ENCODE measurements at regions not wholly inside any gene's neighbourhood (a gene's known extent, or its start where the extent isn't known, plus 50 kb on each side); places are given as distances from the start of the nearest gene placed in this dataset.

DNA sequence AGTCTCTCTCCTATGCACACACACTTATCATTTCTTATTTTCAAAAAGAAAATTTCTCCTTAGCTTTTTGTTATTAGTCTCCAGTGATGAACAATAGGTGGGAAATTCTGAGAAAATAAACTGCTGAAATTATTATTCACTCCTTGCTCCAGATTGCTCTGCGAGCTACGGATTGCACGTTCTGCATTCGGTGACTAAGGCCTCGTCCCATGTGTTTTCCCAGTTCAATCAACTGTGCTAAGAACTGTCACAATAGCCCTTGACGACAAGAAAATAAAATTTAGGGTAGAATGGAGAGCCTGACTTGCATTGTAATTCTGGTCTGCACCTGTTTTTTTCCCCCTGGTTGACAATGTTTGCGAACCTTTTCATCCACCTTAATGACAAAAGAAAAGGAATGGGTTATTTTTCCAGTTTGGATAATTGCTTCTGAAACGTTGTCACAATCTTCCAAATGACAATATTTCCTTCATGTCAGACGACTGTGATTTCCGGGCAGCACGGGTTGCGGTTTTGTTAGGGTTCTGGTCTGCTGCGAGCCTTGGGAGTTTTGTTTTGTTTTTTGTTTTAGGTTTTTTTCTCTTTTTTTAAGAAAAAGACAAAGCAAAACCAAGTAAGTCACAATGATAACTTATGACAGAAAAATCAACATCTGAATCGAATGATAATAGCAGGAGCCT lies 124.5 kb upstream of the NOCT start:
- no peak for ATAC-seq

DNA sequence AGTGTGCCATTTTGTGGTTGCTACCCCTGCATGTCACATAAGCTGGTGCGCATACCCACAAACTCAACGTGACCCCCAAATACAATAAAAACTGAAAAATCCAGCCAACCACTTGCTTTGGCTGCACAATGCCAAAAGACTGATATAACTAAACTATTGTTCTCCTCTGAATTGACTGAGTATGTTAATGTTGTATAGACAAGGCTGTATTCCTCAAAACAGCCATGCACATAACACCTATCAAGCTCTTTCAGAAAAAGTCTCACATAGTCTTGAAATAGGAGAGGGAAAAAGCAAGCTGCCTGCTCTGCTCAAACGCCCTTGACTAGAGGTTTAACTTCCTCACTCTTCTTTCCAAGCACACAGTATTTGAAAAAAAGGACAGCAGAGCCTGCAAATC lies 126.4 kb upstream of the NOCT start:
- TF ChIP-seq CSDC2 (CRISPR knock-in tag; IDR thresholded peaks at IDR 0.05), result no peak
- TF ChIP-seq TCF4 (CRISPR knock-in tag; IDR thresholded peaks at IDR 0.05; ENCODE audit: borderline replicate concordance), result no peak
- no peak for TF ChIP-seq ESRRG (CRISPR knock-in tag; IDR thresholded peaks at IDR 0.05)
- no peak for TF ChIP-seq RARB (CRISPR knock-in tag; IDR thresholded peaks at IDR 0.05)
- no peak for TF ChIP-seq ZFP3 (CRISPR knock-in tag; IDR thresholded peaks at IDR 0.05)
- TF ChIP-seq TOX (CRISPR knock-in tag; IDR thresholded peaks at IDR 0.05; ENCODE audit: borderline replicate concordance), result no peak
- TF ChIP-seq, protein P1, sequence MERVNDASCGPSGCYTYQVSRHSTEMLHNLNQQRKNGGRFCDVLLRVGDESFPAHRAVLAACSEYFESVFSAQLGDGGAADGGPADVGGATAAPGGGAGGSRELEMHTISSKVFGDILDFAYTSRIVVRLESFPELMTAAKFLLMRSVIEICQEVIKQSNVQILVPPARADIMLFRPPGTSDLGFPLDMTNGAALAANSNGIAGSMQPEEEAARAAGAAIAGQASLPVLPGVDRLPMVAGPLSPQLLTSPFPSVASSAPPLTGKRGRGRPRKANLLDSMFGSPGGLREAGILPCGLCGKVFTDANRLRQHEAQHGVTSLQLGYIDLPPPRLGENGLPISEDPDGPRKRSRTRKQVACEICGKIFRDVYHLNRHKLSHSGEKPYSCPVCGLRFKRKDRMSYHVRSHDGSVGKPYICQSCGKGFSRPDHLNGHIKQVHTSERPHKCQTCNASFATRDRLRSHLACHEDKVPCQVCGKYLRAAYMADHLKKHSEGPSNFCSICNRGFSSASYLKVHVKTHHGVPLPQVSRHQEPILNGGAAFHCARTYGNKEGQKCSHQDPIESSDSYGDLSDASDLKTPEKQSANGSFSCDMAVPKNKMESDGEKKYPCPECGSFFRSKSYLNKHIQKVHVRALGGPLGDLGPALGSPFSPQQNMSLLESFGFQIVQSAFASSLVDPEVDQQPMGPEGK (CRISPR knock-in tag; IDR thresholded peaks at IDR 0.05; ENCODE audit: borderline replicate concordance), result no peak
- TF ChIP-seq, protein P2, sequence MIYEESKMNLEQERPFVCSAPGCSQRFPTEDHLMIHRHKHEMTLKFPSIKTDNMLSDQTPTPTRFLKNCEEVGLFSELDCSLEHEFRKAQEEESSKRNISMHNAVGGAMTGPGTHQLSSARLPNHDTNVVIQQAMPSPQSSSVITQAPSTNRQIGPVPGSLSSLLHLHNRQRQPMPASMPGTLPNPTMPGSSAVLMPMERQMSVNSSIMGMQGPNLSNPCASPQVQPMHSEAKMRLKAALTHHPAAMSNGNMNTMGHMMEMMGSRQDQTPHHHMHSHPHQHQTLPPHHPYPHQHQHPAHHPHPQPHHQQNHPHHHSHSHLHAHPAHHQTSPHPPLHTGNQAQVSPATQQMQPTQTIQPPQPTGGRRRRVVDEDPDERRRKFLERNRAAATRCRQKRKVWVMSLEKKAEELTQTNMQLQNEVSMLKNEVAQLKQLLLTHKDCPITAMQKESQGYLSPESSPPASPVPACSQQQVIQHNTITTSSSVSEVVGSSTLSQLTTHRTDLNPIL (CRISPR knock-in tag; IDR thresholded peaks at IDR 0.05; ENCODE audit: low read depth), result no peak
- TF ChIP-seq ZNF565 (CRISPR knock-in tag; conservative IDR thresholded peaks at IDR 0.05; ENCODE audit: low read depth), result no peak
- no peak for TF ChIP-seq ARNTL (CRISPR knock-in tag; IDR thresholded peaks at IDR 0.05; ENCODE audit: borderline replicate concordance, low read depth)
- no peak for TF ChIP-seq ZNF70 (CRISPR knock-in tag; IDR thresholded peaks at IDR 0.05)
- TF ChIP-seq ISL1 (CRISPR knock-in tag; IDR thresholded peaks at IDR 0.05), result no peak
- TF ChIP-seq BACH2 (CRISPR knock-in tag; IDR thresholded peaks at IDR 0.05; ENCODE audit: borderline replicate concordance), result no peak
- TF ChIP-seq OSR1 (CRISPR knock-in tag; IDR thresholded peaks at IDR 0.05), result no peak
- TF ChIP-seq SNAI2 (CRISPR knock-in tag; IDR thresholded peaks at IDR 0.05), result no peak
- TF ChIP-seq, protein P3, sequence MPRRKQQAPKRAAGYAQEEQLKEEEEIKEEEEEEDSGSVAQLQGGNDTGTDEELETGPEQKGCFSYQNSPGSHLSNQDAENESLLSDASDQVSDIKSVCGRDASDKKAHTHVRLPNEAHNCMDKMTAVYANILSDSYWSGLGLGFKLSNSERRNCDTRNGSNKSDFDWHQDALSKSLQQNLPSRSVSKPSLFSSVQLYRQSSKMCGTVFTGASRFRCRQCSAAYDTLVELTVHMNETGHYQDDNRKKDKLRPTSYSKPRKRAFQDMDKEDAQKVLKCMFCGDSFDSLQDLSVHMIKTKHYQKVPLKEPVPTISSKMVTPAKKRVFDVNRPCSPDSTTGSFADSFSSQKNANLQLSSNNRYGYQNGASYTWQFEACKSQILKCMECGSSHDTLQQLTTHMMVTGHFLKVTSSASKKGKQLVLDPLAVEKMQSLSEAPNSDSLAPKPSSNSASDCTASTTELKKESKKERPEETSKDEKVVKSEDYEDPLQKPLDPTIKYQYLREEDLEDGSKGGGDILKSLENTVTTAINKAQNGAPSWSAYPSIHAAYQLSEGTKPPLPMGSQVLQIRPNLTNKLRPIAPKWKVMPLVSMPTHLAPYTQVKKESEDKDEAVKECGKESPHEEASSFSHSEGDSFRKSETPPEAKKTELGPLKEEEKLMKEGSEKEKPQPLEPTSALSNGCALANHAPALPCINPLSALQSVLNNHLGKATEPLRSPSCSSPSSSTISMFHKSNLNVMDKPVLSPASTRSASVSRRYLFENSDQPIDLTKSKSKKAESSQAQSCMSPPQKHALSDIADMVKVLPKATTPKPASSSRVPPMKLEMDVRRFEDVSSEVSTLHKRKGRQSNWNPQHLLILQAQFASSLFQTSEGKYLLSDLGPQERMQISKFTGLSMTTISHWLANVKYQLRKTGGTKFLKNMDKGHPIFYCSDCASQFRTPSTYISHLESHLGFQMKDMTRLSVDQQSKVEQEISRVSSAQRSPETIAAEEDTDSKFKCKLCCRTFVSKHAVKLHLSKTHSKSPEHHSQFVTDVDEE (CRISPR knock-in tag; IDR thresholded peaks at IDR 0.05), result no peak
- no peak for TF ChIP-seq PPARA (CRISPR knock-in tag; IDR thresholded peaks at IDR 0.05; ENCODE audit: borderline replicate concordance)
- TF ChIP-seq, protein P4, sequence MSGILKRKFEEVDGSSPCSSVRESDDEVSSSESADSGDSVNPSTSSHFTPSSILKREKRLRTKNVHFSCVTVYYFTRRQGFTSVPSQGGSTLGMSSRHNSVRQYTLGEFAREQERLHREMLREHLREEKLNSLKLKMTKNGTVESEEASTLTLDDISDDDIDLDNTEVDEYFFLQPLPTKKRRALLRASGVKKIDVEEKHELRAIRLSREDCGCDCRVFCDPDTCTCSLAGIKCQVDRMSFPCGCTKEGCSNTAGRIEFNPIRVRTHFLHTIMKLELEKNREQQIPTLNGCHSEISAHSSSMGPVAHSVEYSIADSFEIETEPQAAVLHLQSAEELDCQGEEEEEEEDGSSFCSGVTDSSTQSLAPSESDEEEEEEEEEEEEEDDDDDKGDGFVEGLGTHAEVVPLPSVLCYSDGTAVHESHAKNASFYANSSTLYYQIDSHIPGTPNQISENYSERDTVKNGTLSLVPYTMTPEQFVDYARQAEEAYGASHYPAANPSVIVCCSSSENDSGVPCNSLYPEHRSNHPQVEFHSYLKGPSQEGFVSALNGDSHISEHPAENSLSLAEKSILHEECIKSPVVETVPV (CRISPR knock-in tag; IDR thresholded peaks at IDR 0.05), result no peak
- TF ChIP-seq, protein P5, sequence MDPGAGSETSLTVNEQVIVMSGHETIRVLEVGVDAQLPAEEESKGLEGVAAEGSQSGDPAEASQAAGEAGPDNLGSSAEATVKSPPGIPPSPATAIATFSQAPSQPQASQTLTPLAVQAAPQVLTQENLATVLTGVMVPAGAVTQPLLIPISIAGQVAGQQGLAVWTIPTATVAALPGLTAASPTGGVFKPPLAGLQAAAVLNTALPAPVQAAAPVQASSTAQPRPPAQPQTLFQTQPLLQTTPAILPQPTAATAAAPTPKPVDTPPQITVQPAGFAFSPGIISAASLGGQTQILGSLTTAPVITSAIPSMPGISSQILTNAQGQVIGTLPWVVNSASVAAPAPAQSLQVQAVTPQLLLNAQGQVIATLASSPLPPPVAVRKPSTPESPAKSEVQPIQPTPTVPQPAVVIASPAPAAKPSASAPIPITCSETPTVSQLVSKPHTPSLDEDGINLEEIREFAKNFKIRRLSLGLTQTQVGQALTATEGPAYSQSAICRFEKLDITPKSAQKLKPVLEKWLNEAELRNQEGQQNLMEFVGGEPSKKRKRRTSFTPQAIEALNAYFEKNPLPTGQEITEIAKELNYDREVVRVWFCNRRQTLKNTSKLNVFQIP (CRISPR knock-in tag; IDR thresholded peaks at IDR 0.05; ENCODE audit: borderline replicate concordance, low read depth), result no peak
- no peak for TF ChIP-seq GLIS3 (CRISPR knock-in tag; IDR thresholded peaks at IDR 0.05)
- ATAC-seq, result no peak

More for the DNA sequence above, 124.5 kb upstream of the NOCT start:
- TF ChIP-seq ZNF8 (CRISPR knock-in tag; IDR thresholded peaks at IDR 0.05), result no peak
- 0 out of 2 replicates have a peak, but pooled peaks have one; percentile 26 for TF ChIP-seq ZFP3 (CRISPR knock-in tag; IDR thresholded peaks at IDR 0.05)
- TF ChIP-seq, protein P5 (CRISPR knock-in tag; IDR thresholded peaks at IDR 0.05; ENCODE audit: borderline replicate concordance, low read depth), result no peak
- TF ChIP-seq ZNF565 (CRISPR knock-in tag; conservative IDR thresholded peaks at IDR 0.05; ENCODE audit: low read depth), result no peak
- TF ChIP-seq, protein P2 (CRISPR knock-in tag; IDR thresholded peaks at IDR 0.05; ENCODE audit: low read depth), result no peak
- TF ChIP-seq ZFP30 (CRISPR knock-in tag; IDR thresholded peaks at IDR 0.05), result no peak

All from SK-N-SH treated with all-trans-retinoic acid at 6 μM for 48 hours (cell line).